ENCODE measurements at regions not wholly inside any gene's neighbourhood (a gene's known extent, or its start where the extent isn't known, plus 50 kb on each side); places are given as distances from the start of the nearest gene placed in this dataset.

DNA sequence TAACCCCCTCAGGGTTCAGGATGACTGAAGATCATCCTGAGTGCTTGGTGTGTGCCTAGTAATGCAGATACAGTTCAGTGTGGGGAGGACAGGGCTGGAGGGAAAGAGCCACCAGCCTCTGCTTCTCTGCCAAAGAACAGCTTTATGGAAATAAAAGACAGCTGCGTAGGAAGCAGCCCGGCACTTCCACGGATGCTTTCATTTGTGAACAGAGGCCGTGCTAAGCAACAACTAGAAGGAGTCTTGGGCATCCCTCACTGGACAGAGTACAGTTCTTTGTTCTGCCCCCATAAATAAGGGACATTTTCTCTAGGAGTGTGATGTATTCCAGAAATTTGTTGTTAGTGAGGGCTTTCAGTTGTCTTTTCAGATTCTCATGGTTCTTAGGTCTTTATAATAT, 194.8 kb upstream of the RGMA start:
- H3K27ac ChIP-seq (ENCODE audit: low read depth, low read length), result no peak overlapping the region
- TF ChIP-seq, protein P1, sequence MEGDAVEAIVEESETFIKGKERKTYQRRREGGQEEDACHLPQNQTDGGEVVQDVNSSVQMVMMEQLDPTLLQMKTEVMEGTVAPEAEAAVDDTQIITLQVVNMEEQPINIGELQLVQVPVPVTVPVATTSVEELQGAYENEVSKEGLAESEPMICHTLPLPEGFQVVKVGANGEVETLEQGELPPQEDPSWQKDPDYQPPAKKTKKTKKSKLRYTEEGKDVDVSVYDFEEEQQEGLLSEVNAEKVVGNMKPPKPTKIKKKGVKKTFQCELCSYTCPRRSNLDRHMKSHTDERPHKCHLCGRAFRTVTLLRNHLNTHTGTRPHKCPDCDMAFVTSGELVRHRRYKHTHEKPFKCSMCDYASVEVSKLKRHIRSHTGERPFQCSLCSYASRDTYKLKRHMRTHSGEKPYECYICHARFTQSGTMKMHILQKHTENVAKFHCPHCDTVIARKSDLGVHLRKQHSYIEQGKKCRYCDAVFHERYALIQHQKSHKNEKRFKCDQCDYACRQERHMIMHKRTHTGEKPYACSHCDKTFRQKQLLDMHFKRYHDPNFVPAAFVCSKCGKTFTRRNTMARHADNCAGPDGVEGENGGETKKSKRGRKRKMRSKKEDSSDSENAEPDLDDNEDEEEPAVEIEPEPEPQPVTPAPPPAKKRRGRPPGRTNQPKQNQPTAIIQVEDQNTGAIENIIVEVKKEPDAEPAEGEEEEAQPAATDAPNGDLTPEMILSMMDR (IDR thresholded peaks at IDR 0.05; ENCODE audit: low read depth, low read length), result no peak
- no peak overlapping the region for H3K4me3 ChIP-seq (ENCODE audit: low read depth, low read length)
- POLR2A ChIA-PET, result no interaction called here
- H3K27me3 ChIP-seq (ENCODE audit: control insufficient read depth, insufficient read depth, low read length), result no peaks in the 10 kb centered on the region
- CTCF ChIA-PET, result no interaction called here
- peaks cover 43% of the 10 kb centered on the region for H3K9me3 ChIP-seq (ENCODE audit: control insufficient read depth, insufficient read depth, low read length)
- DNase-seq (ENCODE audit: low read depth, low spot score), result no peak

DNA sequence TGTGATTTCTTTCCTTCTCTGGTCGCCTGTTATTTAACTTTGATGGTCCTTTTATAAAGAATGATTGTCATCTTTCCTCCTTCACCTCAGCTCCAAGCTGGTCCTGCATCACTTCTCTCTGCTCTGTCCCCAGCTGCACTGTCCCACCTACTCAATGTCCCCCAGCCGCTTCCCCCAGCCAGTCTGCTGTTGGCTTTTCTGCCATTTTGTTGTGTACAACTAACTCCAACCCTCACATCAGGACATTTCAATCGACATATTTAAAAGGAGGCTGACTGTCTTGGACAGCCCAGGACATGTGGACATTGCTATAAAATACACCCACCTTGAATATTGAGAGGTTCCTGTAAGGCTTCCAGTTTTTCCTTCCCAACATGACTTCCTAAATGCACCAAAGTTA, 193.8 kb upstream of the RGMA start:
- Histone ChIP-seq H3K27ac (ENCODE audit: low read depth, low read length) (no peak overlapping the region), H3K27me3 (ENCODE audit: control insufficient read depth, insufficient read depth, low read length) (no peaks in the 10 kb centered on the region), H3K9me3 (ENCODE audit: control insufficient read depth, insufficient read depth, low read length) (peaks cover 45% of the 10 kb centered on the region), H3K4me3 (ENCODE audit: low read depth, low read length) (no peak overlapping the region)
- POLR2A ChIA-PET, result no interaction called here
- TF ChIP-seq, protein P1 (IDR thresholded peaks at IDR 0.05; ENCODE audit: low read depth, low read length), result no peak
- no peak for DNase-seq (ENCODE audit: low read depth, low spot score)
- CTCF ChIA-PET, result no interaction called here

DNA sequence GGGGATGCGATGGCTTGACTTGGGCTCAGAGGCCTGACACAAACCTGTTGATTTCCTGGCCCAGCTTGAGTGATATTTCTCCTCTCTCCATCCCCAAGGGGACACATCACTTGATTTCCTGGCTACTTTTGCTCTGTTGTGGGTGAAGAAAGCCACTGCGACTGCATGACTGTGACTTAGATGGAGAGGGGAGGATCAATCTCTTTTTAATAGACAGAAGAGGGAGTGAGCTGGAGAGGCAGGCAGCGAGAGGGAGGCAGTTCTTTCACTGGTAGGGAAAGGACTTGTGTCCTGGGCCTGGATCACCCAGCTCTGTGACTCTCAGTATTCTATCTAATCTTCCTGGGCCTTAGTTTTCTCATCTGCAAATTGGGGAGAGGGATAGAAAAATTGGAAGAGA, 189.8 kb upstream of the RGMA start:
- Histone ChIP-seq H3K4me3 (ENCODE audit: low read depth, low read length) (no peak overlapping the region), H3K9me3 (ENCODE audit: control insufficient read depth, insufficient read depth, low read length) (peaks cover 39% of the 10 kb centered on the region), H3K27me3 (ENCODE audit: control insufficient read depth, insufficient read depth, low read length) (no peaks in the 10 kb centered on the region), H3K27ac (ENCODE audit: low read depth, low read length) (no peak overlapping the region)
- POLR2A ChIA-PET, result no interaction called here
- DNase-seq (ENCODE audit: low read depth, low spot score), result no peak
- TF ChIP-seq, protein P1 (IDR thresholded peaks at IDR 0.05; ENCODE audit: low read depth, low read length), result no peak
- CTCF ChIA-PET, result interaction anchor here (0.6 kb wide), 1 partner anchor 821 kb away, joined by 5 read pairs; no protein-coding TSS in a partner anchor

DNA sequence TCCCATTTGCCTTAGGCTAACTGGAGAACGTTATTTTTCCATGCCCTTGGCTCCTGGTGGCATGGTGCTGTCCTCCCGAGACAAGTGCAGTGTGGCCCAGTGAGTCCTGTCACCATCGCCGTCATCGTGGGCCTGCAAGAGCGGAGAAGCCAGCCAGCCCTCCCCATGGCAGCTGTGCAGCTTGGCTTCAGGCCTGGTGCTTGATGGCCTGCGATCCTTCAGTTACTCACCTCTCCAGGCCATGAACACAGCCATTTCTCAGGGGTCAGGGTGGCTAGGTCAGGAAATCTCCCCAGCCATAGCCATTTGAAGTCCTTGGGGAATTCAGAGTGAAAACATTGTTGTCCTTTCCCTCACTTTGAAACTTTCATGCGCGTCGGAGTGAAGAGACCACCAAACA, 189.0 kb upstream of the RGMA start:
- Histone ChIP-seq H3K9me3 (ENCODE audit: control insufficient read depth, insufficient read depth, low read length) (peaks cover 37% of the 10 kb centered on the region), H3K27me3 (ENCODE audit: control insufficient read depth, insufficient read depth, low read length) (no peaks in the 10 kb centered on the region), H3K27ac (ENCODE audit: low read depth, low read length) (no peak overlapping the region), H3K4me3 (ENCODE audit: low read depth, low read length) (no peak overlapping the region)
- TF ChIP-seq, protein P1 (IDR thresholded peaks at IDR 0.05; ENCODE audit: low read depth, low read length), result no peak
- DNase-seq (ENCODE audit: low read depth, low spot score), result no peak
- POLR2A ChIA-PET, result no interaction called here
- CTCF ChIA-PET, result no interaction called here

DNA sequence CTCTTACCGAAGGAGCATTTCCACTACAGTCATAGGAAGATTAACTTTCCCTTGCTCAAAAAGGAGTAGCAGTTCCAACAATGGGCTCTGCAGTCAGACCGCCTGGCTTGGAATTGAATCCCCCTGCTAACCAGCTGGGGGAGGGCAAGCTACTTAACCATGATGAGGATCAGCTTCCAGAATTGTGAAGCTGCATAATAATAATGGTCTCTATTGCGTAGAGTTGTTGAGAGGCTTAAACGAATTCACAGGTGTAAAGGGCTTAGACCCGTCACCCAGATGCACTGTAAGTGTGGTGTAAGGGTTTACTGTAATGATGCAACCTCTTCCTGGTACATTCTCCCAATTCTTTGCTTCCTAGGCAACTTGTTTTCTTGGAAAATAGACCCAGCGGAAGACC, 185.2 kb upstream of the RGMA start:
- Histone ChIP-seq H3K4me3 (ENCODE audit: low read depth, low read length) (no peak overlapping the region), H3K27me3 (ENCODE audit: control insufficient read depth, insufficient read depth, low read length) (no peaks in the 10 kb centered on the region), H3K27ac (ENCODE audit: low read depth, low read length) (no peak overlapping the region), H3K9me3 (ENCODE audit: control insufficient read depth, insufficient read depth, low read length) (peaks cover 55% of the 10 kb centered on the region)
- no peak for DNase-seq (ENCODE audit: low read depth, low spot score)
- ChIA-PET POLR2A (no interaction called here), CTCF (no interaction called here)
- TF ChIP-seq, protein P1 (IDR thresholded peaks at IDR 0.05; ENCODE audit: low read depth, low read length), result no peak

Measured in AG04450 (cell line).